ENCODE measurements at regions not wholly inside any gene's neighbourhood (a gene's known extent, or its start where the extent isn't known, plus 50 kb on each side); places are given as distances from the start of the nearest gene placed in this dataset.
"Not testable (repeated sequence)": the region's sequence is repeated elsewhere in the genome, so short reads cannot be mapped to it uniquely, and the experiment has no call there.

DNA sequence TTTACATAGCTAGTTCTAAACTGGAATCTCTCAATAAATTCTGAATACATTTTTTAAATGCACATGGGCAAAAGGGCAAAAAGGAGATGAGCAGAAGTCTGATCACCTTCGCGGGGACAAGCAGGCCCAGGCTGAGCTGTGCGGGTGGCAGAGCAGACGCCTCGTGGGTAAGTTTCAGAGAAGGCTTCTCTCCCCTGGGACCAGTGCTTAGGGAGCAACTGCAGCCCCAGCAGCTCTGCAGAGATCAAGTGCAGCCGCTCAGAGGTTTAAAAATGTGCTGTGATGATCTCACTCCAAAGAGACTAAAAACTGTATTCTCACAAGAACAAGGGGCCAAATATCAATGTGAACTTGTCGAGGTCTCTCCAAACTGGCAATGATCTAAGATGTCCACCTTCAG lies 264.3 kb upstream of the RNF32 start:
- Histone ChIP-seq H3K4me1 (ENCODE audit: control insufficient read depth, extremely low read depth, insufficient read depth, low read length) (no peaks in the 10 kb centered on the region), H2AFZ (ENCODE audit: low read length) (no peak overlapping the region), H3K27ac (ENCODE audit: insufficient read depth, low read length) (no peak overlapping the region), H3K27me3 (ENCODE audit: control insufficient read depth, insufficient read depth, low read length) (no peaks in the 10 kb centered on the region), H3K9me3 (ENCODE audit: control insufficient read depth, insufficient read depth, low read depth, low read length) (no peaks in the 10 kb centered on the region), H3K9ac (ENCODE audit: insufficient read depth, low read length) (no peak overlapping the region), H3K4me2 (ENCODE audit: extremely low read depth, insufficient read depth, low read length) (no peak overlapping the region), H3K79me2 (ENCODE audit: control insufficient read depth, insufficient read depth, low read length) (no peaks in the 10 kb centered on the region), H4K20me1 (ENCODE audit: control insufficient read depth, extremely low read depth, insufficient read depth, low read length) (no peaks in the 10 kb centered on the region), H3K4me3 (replicated peaks in 1 of 4; ENCODE audit: control extremely low read depth in 1 of 4, insufficient read depth in 1 of 4, low read depth in 3 of 4, low read length in 4 of 4) (no peak overlapping the region), H3K36me3 (ENCODE audit: control insufficient read depth, insufficient read depth, low read length) (no peaks in the 10 kb centered on the region)
- TF ChIP-seq, protein P1, sequence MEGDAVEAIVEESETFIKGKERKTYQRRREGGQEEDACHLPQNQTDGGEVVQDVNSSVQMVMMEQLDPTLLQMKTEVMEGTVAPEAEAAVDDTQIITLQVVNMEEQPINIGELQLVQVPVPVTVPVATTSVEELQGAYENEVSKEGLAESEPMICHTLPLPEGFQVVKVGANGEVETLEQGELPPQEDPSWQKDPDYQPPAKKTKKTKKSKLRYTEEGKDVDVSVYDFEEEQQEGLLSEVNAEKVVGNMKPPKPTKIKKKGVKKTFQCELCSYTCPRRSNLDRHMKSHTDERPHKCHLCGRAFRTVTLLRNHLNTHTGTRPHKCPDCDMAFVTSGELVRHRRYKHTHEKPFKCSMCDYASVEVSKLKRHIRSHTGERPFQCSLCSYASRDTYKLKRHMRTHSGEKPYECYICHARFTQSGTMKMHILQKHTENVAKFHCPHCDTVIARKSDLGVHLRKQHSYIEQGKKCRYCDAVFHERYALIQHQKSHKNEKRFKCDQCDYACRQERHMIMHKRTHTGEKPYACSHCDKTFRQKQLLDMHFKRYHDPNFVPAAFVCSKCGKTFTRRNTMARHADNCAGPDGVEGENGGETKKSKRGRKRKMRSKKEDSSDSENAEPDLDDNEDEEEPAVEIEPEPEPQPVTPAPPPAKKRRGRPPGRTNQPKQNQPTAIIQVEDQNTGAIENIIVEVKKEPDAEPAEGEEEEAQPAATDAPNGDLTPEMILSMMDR (conservative IDR thresholded peaks at IDR 0.05 in 1 of 2, IDR thresholded peaks at IDR 0.05 in 1 of 2; ENCODE audit: low read depth in 1 of 2, low read length in 2 of 2) = no peak
- TF ChIP-seq EZH2 (IDR thresholded peaks at IDR 0.05; ENCODE audit: low read length, missing control alignments) = no peak
- no peak for DNase-seq (ENCODE audit: low read depth in 2 of 2)

DNA sequence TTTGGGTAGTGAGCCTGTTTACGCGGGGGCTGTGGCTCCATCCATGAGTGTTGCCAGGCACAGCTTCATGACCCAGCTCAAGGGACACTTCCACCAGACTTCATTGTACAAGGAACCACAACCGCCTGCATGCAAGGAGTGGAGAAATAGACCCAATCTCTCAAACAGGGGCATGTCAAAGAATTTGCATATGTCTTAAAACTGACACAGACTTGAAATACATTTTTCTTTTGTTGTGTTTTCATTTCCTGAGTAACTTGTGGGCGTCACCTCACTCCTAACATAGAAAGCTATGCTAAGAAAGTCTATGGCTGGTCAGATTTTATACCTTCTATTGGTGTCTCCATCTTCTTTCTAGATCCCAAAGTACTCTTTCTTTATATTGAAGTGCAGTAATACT lies 266.2 kb upstream of the RNF32 start:
- Histone ChIP-seq H3K79me2 (ENCODE audit: control insufficient read depth, insufficient read depth, low read length) (no peaks in the 10 kb centered on the region), H3K4me3 (replicated peaks in 1 of 4; ENCODE audit: control extremely low read depth in 1 of 4, insufficient read depth in 1 of 4, low read depth in 3 of 4, low read length in 4 of 4) (no peak overlapping the region), H3K9me3 (ENCODE audit: control insufficient read depth, insufficient read depth, low read depth, low read length) (no peaks in the 10 kb centered on the region), H3K36me3 (ENCODE audit: control insufficient read depth, insufficient read depth, low read length) (no peaks in the 10 kb centered on the region), H3K27ac (ENCODE audit: insufficient read depth, low read length) (no peak overlapping the region), H2AFZ (ENCODE audit: low read length) (no peak overlapping the region), H3K9ac (ENCODE audit: insufficient read depth, low read length) (no peak overlapping the region), H3K27me3 (ENCODE audit: control insufficient read depth, insufficient read depth, low read length) (no peaks in the 10 kb centered on the region), H3K4me2 (ENCODE audit: extremely low read depth, insufficient read depth, low read length) (no peak overlapping the region), H3K4me1 (ENCODE audit: control insufficient read depth, extremely low read depth, insufficient read depth, low read length) (no peaks in the 10 kb centered on the region), H4K20me1 (ENCODE audit: control insufficient read depth, extremely low read depth, insufficient read depth, low read length) (no peaks in the 10 kb centered on the region)
- TF ChIP-seq, protein P1 (conservative IDR thresholded peaks at IDR 0.05 in 1 of 2, IDR thresholded peaks at IDR 0.05 in 1 of 2; ENCODE audit: low read depth in 1 of 2, low read length in 2 of 2) = no peak
- no peak for DNase-seq (ENCODE audit: low read depth in 2 of 2)

DNA sequence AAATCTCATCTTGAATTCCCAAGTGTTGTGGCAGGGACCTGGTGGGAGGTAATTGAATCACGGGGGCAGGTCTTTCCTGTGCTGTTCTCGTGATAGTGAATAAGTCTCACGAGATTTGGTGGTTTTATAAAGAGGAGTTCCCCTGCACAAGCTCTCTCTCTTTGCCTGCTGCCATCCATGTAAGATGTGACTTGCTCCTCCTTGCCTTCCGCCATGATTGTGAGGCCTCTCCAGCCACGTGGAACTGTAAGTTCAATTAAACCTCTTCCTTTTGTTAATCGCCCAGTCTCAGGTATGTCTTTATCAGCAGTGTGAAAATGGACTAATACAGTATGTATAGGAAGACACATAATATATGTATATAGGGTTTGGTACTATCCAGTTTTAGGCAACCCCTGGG lies 270.6 kb upstream of the RNF32 start:
- H3K27me3 ChIP-seq (ENCODE audit: control insufficient read depth, insufficient read depth, low read length); H3K9ac ChIP-seq (ENCODE audit: insufficient read depth, low read length); H3K27ac ChIP-seq (ENCODE audit: insufficient read depth, low read length); H3K4me1 ChIP-seq (ENCODE audit: control insufficient read depth, extremely low read depth, insufficient read depth, low read length); H3K4me2 ChIP-seq (ENCODE audit: extremely low read depth, insufficient read depth, low read length); DNase-seq (ENCODE audit: low read depth in 2 of 2); H3K4me3 ChIP-seq (replicated peaks in 1 of 4; ENCODE audit: control extremely low read depth in 1 of 4, insufficient read depth in 1 of 4, low read depth in 3 of 4, low read length in 4 of 4); H4K20me1 ChIP-seq (ENCODE audit: control insufficient read depth, extremely low read depth, insufficient read depth, low read length); H3K36me3 ChIP-seq (ENCODE audit: control insufficient read depth, insufficient read depth, low read length); H3K9me3 ChIP-seq (ENCODE audit: control insufficient read depth, insufficient read depth, low read depth, low read length); H3K79me2 ChIP-seq (ENCODE audit: control insufficient read depth, insufficient read depth, low read length); H2AFZ ChIP-seq (ENCODE audit: low read length): not testable (repeated sequence)
